Activated B cell treated with CpG ODN at 0.5 μM for 24 hours (primary cell): ENCODE measurements at regions not wholly inside any gene's neighbourhood (a gene's known extent, or its start where the extent isn't known, plus 50 kb on each side); places are given as distances from the start of the nearest gene placed in this dataset.

Experiments
- ATAC-seq: fragments of 200-7000 bp; cut with Tn5 transposase; one replicate; pipeline ENCODE4 v1.10.0; 2021; ENCODE audit warnings: low read depth, mild to moderate bottlenecking, moderate library complexity
- CTCF ChIA-PET: fragments of 350-600 bp; sonication (Branson Sonifier 250); formaldehyde crosslinking; loops from one replicate; lab custom pipeline; 2021; ENCODE audit warnings: antibody characterized with exemption; lab: Charles Lee
- POLR2A ChIA-PET: fragments of 350-600 bp; sonication (Branson Sonifier 250); formaldehyde crosslinking; loops from one replicate; lab custom pipeline; 2021; ENCODE audit warnings: antibody characterized with exemption; lab: Charles Lee
- DNase-seq: peaks from one replicate; pipeline ENCODE4 v3.0.0; 2022
- H3K27ac Mint-ChIP-seq: one replicate; pipeline ENCODE4 v1.8.0; 2020; ENCODE audit warnings: mixed read lengths
- H3K27me3 Mint-ChIP-seq: one replicate; pipeline ENCODE4 v1.8.0; 2021; ENCODE audit warnings: mixed read lengths
- H3K36me3 Mint-ChIP-seq: one replicate; pipeline ENCODE4 v1.8.0; 2021; ENCODE audit warnings: low read depth, mixed read lengths
- H3K4me1 Mint-ChIP-seq: one replicate; pipeline ENCODE4 v1.8.0; 2021; ENCODE audit warnings: mixed read lengths
- H3K4me3 Mint-ChIP-seq: one replicate; pipeline ENCODE4 v1.8.0; 2020; ENCODE audit warnings: mild to moderate bottlenecking, mixed read lengths
- H3K9me3 Mint-ChIP-seq: one replicate; pipeline ENCODE4 v1.8.0; 2020; ENCODE audit warnings: mixed read lengths
- CTCF ChIP-seq: fragments of 200-600 bp; IDR thresholded peaks from one replicate; pipeline ENCODE4 v1.8.0; 2022; ENCODE audit warnings: antibody characterized with exemption, mild to moderate bottlenecking
- intact Hi-C: fragments of 100-400 bp; cut with micrococcal nuclease; formaldehyde crosslinking; loops from one replicate; pipeline ENCODE4 v1.15.1; 2024

GRCh38 chr18:75809926-75810255, 382.4 kb upstream of the SMIM21 start:
- CTCF ChIA-PET: no interaction called here
- intact Hi-C loops: no loop called here
- H3K4me3 Mint-ChIP-seq: no peak overlapping the region
- no peak overlapping the region for H3K27ac Mint-ChIP-seq
- H3K9me3 Mint-ChIP-seq: no peaks in the 10 kb centered on the region
- ATAC-seq (no peak), DNase-seq (no peak)
- H3K36me3 Mint-ChIP-seq: no peaks in the 10 kb centered on the region
- H3K27me3 Mint-ChIP-seq: no peaks in the 10 kb centered on the region
- H3K4me1 Mint-ChIP-seq: no peaks in the 10 kb centered on the region
- POLR2A ChIA-PET: no interaction called here
- TF ChIP-seq CTCF: no peak

- Mint-ChIP-seq H3K9me3 (no peaks in the 10 kb centered on the region), H3K4me1 (no peaks in the 10 kb centered on the region), H3K4me3 (no peak overlapping the region), H3K36me3 (no peaks in the 10 kb centered on the region), H3K27ac (no peak overlapping the region), H3K27me3 (no peaks in the 10 kb centered on the region)
- intact Hi-C loops: no loop called here
- CTCF ChIA-PET: no interaction called here
- DNase-seq (no peak), ATAC-seq (no peak)
- no peak for TF ChIP-seq CTCF
- POLR2A ChIA-PET: no interaction called here
Measured at GRCh38 chr18:75809151-75809925, 381.8 kb upstream of the SMIM21 start.

GRCh38 chr18:75805265-75805664, 377.8 kb upstream of the SMIM21 start:
- no peak for ATAC-seq
- no peak for DNase-seq
- intact Hi-C loops: no loop called here
- CTCF ChIA-PET: no interaction called here
- no peak overlapping the region for H3K4me3 Mint-ChIP-seq
- POLR2A ChIA-PET: no interaction called here
- no peaks in the 10 kb centered on the region for H3K27me3 Mint-ChIP-seq
- no peaks in the 10 kb centered on the region for H3K9me3 Mint-ChIP-seq
- H3K27ac Mint-ChIP-seq: no peak overlapping the region
- no peaks in the 10 kb centered on the region for H3K36me3 Mint-ChIP-seq
- no peaks in the 10 kb centered on the region for H3K4me1 Mint-ChIP-seq
- TF ChIP-seq CTCF: no peak

GRCh38 chr18:75802681-75803080, 375.2 kb upstream of the SMIM21 start:
- no peak overlapping the region for H3K4me3 Mint-ChIP-seq
- ATAC-seq: no peak
- CTCF ChIA-PET: no interaction called here

GRCh38 chr18:75801178-75801577, 373.7 kb upstream of the SMIM21 start:
- Mint-ChIP-seq H3K27ac (no peak overlapping the region), H3K4me3 (no peak overlapping the region), H3K9me3 (no peaks in the 10 kb centered on the region), H3K27me3 (no peaks in the 10 kb centered on the region), H3K4me1 (no peaks in the 10 kb centered on the region), H3K36me3 (no peaks in the 10 kb centered on the region)
- ChIA-PET POLR2A (no interaction called here), CTCF (no interaction called here)
- DNase-seq: no peak
- ATAC-seq: no peak
- intact Hi-C loops: no loop called here
- TF ChIP-seq CTCF: no peak

More at GRCh38 chr18:75802681-75803080, 375.2 kb upstream of the SMIM21 start:
- no peak for TF ChIP-seq CTCF
- no peaks in the 10 kb centered on the region for H3K9me3 Mint-ChIP-seq
- POLR2A ChIA-PET: no interaction called here
- no peak for DNase-seq
- H3K4me1 Mint-ChIP-seq: no peaks in the 10 kb centered on the region
- intact Hi-C loops: no loop called here
- H3K27me3 Mint-ChIP-seq: no peaks in the 10 kb centered on the region
- H3K36me3 Mint-ChIP-seq: no peaks in the 10 kb centered on the region
- no peak overlapping the region for H3K27ac Mint-ChIP-seq
